ENCODE measurements at regions not wholly inside any gene's neighbourhood (a gene's known extent, or its start where the extent isn't known, plus 50 kb on each side); places are given as distances from the start of the nearest gene placed in this dataset.

DNA sequence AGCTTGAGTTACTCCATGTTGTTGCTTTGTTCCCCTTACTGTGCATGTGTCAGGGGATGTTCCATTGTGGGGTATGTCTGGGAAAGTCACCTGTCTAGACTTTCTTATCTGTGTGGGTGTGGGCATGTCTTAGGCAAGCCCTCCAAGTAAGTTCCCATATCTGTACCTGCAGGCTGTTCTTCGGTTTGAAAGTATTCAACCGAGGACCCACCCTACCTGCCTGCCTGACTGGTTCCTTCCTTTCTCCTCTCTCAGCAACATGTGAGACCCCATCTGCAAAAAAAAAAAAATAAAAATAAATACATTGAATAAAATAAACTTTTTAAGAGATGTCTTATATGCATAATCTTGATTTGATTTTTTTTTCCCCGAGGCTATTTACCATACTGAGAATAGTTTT is 622.7 kb downstream of the TDRD15 start:
- TF ChIP-seq, protein P1, sequence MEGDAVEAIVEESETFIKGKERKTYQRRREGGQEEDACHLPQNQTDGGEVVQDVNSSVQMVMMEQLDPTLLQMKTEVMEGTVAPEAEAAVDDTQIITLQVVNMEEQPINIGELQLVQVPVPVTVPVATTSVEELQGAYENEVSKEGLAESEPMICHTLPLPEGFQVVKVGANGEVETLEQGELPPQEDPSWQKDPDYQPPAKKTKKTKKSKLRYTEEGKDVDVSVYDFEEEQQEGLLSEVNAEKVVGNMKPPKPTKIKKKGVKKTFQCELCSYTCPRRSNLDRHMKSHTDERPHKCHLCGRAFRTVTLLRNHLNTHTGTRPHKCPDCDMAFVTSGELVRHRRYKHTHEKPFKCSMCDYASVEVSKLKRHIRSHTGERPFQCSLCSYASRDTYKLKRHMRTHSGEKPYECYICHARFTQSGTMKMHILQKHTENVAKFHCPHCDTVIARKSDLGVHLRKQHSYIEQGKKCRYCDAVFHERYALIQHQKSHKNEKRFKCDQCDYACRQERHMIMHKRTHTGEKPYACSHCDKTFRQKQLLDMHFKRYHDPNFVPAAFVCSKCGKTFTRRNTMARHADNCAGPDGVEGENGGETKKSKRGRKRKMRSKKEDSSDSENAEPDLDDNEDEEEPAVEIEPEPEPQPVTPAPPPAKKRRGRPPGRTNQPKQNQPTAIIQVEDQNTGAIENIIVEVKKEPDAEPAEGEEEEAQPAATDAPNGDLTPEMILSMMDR (IDR thresholded peaks at IDR 0.05 in 4 of 5, conservative IDR thresholded peaks at IDR 0.05 in 1 of 5), result no peak
- no peak for TF ChIP-seq POLR2A (IDR thresholded peaks at IDR 0.05)

Data from gastrocnemius medialis (tissue), 4 donors.